Prostate gland (tissue), 2 donors: ENCODE measurements at regions not wholly inside any gene's neighbourhood (a gene's known extent, or its start where the extent isn't known, plus 50 kb on each side); places are given as distances from the start of the nearest gene placed in this dataset.

ENCODE experiments used
- CTCF ChIP-seq, 4 experiments: fragments of 200-600 bp in 2 of 4; fragments of 450-650 bp in 2 of 4; sonication (generic) in 2 of 4; IDR thresholded peaks; 1 replicate in 3 of 4; 2 replicates in 1 of 4; pipeline ENCODE4 v1.5.1; 2016 to 2019; ENCODE audit warnings: antibody characterized with exemption in 4 of 4, mild to moderate bottlenecking in 2 of 4, moderate library complexity in 2 of 4
- POLR2A ChIP-seq: fragments of 450-650 bp; IDR thresholded peaks from one replicate; pipeline ENCODE4 v1.6.1; 2016; ENCODE audit warnings: antibody characterized with exemption, mild to moderate bottlenecking
- POLR2AphosphoS5 ChIP-seq: sonication (generic); formaldehyde crosslinking; IDR thresholded peaks from one replicate; pipeline ENCODE4 v1.6.1; 2017; ENCODE audit warnings: antibody characterized with exemption

- TF ChIP-seq CTCF (IDR thresholded peaks at IDR 0.05) (no peak), POLR2A (no peak), POLR2AphosphoS5 (no peak)
These were observed 1422.9 kb downstream of the KCNT2 start for GRCh38 chr1:195185321-195185720.
